Calu3 (cell line): ENCODE measurements at regions not wholly inside any gene's neighbourhood (a gene's known extent, or its start where the extent isn't known, plus 50 kb on each side); places are given as distances from the start of the nearest gene placed in this dataset.
"Not testable (repeated sequence)": the region's sequence is repeated elsewhere in the genome, so short reads cannot be mapped to it uniquely, and the experiment has no call there.

Source experiments
- BruUV-seq: library from RNA; stranded (reverse); fragments of 400-500 nt; replicated peaks from 2 replicates; lab custom pipeline; 2021; lab: Mats Ljungman, UMichigan
- CTCF ChIA-PET: fragments of 300-600 bp; sonication (Branson Sonifier 250); formaldehyde crosslinking; loops from one replicate; lab custom pipeline; 2022; ENCODE audit warnings: antibody characterized with exemption; lab: Charles Lee
- DNase-seq: peaks from one replicate; pipeline ENCODE4 v3.0.0; 2022
- H3K27ac Mint-ChIP-seq: one replicate; pipeline ENCODE4 v1.8.0; 2022; ENCODE audit warnings: mixed read lengths; ENCODE audit not compliant: unreplicated experiment
- H3K27me3 Mint-ChIP-seq: one replicate; pipeline ENCODE4 v1.8.0; 2022; ENCODE audit warnings: mixed read lengths; ENCODE audit not compliant: unreplicated experiment
- H3K36me3 Mint-ChIP-seq: one replicate; pipeline ENCODE4 v1.8.0; 2022; ENCODE audit warnings: mild to moderate bottlenecking, moderate library complexity, mixed read lengths; ENCODE audit not compliant: insufficient read depth, unreplicated experiment
- H3K4me1 Mint-ChIP-seq: one replicate; pipeline ENCODE4 v1.8.0; 2022; ENCODE audit warnings: mild to moderate bottlenecking, low read depth, mixed read lengths; ENCODE audit not compliant: unreplicated experiment
- H3K4me3 Mint-ChIP-seq: one replicate; pipeline ENCODE4 v1.8.0; 2022; ENCODE audit warnings: mild to moderate bottlenecking, low read depth, moderate library complexity, mixed read lengths; ENCODE audit not compliant: unreplicated experiment
- H3K9me3 Mint-ChIP-seq: one replicate; pipeline ENCODE4 v1.8.0; 2022; ENCODE audit warnings: low read depth, mixed read lengths; ENCODE audit not compliant: unreplicated experiment
- intact Hi-C: fragments of 100-400 bp; cut with micrococcal nuclease; formaldehyde crosslinking; loops from one replicate; pipeline ENCODE4 v1.10.0; 2022; ENCODE audit not compliant: unreplicated experiment
- TF ChIP-seq, protein P1 (sequence below): fragments of 200-600 bp; IDR thresholded peaks from one replicate; pipeline ENCODE4 v1.8.0; 2022; ENCODE audit warnings: antibody characterized with exemption; ENCODE audit not compliant: unreplicated experiment

DNA sequence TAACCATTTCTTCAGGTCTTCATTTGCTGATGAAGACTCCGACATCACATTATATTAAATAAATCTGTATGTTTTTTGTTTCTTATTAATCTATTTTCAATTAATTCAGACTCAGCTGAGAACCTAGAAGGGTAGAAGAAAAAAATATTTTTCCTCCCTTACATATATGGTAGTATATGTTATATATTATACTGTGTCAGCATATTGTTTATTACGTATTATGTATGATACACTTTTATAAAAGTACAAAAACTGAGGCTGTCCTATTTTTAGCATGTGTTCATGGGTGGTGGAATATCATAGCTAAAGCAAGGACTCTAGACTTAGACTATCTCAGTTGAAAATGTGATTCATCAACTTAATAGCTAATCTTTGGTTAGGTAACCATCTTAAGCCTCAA lies 149.3 kb downstream of the CENPC start:
- Mint-ChIP-seq H3K36me3 (no peaks in the 10 kb centered on the region), H3K27ac (no peak overlapping the region), H3K4me1 (no peaks in the 10 kb centered on the region), H3K4me3 (no peak overlapping the region), H3K9me3 (no peaks in the 10 kb centered on the region), H3K27me3 (peaks cover 11% of the 10 kb centered on the region)
- TF ChIP-seq, protein P1, sequence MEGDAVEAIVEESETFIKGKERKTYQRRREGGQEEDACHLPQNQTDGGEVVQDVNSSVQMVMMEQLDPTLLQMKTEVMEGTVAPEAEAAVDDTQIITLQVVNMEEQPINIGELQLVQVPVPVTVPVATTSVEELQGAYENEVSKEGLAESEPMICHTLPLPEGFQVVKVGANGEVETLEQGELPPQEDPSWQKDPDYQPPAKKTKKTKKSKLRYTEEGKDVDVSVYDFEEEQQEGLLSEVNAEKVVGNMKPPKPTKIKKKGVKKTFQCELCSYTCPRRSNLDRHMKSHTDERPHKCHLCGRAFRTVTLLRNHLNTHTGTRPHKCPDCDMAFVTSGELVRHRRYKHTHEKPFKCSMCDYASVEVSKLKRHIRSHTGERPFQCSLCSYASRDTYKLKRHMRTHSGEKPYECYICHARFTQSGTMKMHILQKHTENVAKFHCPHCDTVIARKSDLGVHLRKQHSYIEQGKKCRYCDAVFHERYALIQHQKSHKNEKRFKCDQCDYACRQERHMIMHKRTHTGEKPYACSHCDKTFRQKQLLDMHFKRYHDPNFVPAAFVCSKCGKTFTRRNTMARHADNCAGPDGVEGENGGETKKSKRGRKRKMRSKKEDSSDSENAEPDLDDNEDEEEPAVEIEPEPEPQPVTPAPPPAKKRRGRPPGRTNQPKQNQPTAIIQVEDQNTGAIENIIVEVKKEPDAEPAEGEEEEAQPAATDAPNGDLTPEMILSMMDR = no peak
- CTCF ChIA-PET = no interaction called here
- no TSS peak for BruUV-seq
- no peak for DNase-seq
- intact Hi-C loops = loop anchor here (10.0 kb wide), 1 partner anchor 311 kb away; no protein-coding TSS in a partner anchor

DNA sequence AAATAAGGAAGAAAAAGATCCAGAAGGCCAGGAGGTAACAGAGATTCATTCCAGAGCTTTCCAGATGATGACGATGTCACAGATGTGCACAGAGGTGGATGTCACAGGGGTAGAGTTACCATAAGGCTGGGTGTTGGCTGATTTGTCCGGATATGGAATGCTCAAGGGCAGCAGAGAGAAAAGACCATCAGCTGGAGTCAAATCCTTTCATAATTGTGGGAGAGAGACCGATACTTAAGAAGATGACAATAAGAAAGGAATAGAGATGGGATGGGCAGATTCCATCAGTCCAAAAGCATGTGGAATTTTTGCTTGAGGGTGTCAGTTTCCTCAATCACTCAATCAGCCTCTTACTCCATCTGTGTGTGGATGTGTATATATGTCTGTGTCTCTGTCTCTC lies 150.4 kb downstream of the CENPC start:
- Mint-ChIP-seq H3K4me3 (no peak overlapping the region), H3K27ac (no peak overlapping the region), H3K9me3 (no peaks in the 10 kb centered on the region), H3K4me1 (no peaks in the 10 kb centered on the region), H3K36me3 (no peaks in the 10 kb centered on the region), H3K27me3 (peaks cover 14% of the 10 kb centered on the region)
- intact Hi-C loops = loop anchor here (10.0 kb wide), 1 partner anchor 310 kb away; no protein-coding TSS in a partner anchor
- CTCF ChIA-PET = no interaction called here
- TF ChIP-seq, protein P1 = no peak
- BruUV-seq = no TSS peak
- DNase-seq = no peak

DNA sequence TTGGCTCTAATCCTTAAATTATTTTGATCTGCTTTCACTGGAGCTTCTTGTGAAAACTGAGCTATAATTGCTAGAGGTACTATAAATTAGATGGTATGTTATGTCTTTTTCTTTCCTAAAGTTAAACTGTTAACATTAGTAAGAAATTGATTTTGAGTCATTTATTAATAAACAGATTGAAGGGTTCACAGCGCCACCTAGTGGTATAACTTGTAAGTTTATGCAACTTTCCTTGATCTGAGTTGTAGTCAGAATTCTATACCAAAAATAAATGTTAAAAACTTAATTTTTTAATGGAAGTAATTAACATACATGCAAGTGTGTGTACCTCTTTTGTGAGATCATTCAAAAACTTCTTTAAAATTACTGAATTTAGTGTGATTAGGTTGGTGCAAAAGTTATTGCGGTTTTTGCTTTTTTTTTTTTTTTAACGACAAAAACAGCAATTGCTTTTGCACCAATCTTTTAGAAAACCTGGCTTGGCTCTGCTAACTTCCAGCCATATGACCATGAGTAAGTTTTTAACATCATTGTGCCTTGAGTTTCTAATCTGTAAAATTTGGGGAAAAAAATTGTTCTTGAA lies 151.5 kb downstream of the CENPC start:
- DNase-seq = peak; percentile 27
- H3K27me3 Mint-ChIP-seq = peaks cover 14% of the 10 kb centered on the region
- no TSS peak for BruUV-seq
- no peaks in the 10 kb centered on the region for H3K4me1 Mint-ChIP-seq
- no peak overlapping the region for H3K4me3 Mint-ChIP-seq
- no peaks in the 10 kb centered on the region for H3K9me3 Mint-ChIP-seq
- TF ChIP-seq, protein P1 = peak; percentile 25
- H3K27ac Mint-ChIP-seq = no peak overlapping the region
- intact Hi-C loops = loop anchor here (10.0 kb wide), 1 partner anchor 309 kb away; no protein-coding TSS in a partner anchor
- no peaks in the 10 kb centered on the region for H3K36me3 Mint-ChIP-seq
- CTCF ChIA-PET = no interaction called here

DNA sequence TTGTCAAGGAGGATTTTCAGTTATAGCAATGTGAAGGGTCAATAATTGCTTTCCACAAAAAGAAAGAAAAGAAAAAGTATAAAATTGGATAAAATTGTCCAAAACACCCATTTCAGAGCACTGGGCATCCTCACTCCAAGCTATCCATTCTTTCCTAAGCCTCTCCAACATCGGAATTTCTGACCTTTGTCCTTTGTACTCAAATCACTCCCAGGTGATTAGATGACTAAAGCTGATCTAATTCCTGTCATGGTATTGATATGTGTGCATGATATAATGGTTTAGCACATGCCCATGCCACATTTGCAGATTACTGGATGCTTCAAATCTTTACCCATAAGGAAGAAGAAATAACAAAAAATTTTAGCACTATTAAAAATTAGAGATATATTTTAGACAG lies 152.3 kb downstream of the CENPC start:
- Mint-ChIP-seq H3K9me3 (no peaks in the 10 kb centered on the region), H3K4me1 (no peaks in the 10 kb centered on the region), H3K4me3 (no peak overlapping the region), H3K27ac (no peak overlapping the region), H3K27me3 (peaks cover 14% of the 10 kb centered on the region), H3K36me3 (no peaks in the 10 kb centered on the region)
- TF ChIP-seq, protein P1 = no peak
- no peak for DNase-seq
- BruUV-seq = no TSS peak
- CTCF ChIA-PET = no interaction called here
- intact Hi-C loops = loop anchor here (10.0 kb wide), 1 partner anchor 308 kb away; no protein-coding TSS in a partner anchor

DNA sequence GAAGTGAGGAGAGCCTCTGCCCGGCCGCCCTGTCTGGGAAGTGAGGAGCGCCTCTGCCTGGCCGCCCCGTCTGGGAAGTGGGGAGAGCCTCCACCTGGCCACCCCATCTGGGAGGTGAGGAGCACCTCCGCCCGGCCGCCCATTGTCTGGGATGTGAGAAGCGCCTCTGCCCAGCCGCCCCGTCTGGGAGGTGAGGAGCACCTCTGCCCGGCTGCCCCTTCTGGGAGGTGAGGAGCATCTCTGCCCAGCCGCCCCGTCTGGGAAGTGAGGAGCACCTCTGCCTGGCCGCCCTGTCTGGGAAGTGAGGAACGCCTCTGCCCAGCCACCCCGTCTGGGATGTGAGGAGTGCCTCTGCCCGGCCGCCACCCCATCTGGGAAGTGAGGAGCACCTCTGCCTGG lies 163.9 kb downstream of the CENPC start:
- intact Hi-C loops, H3K4me1 Mint-ChIP-seq, H3K4me3 Mint-ChIP-seq, CTCF ChIA-PET, H3K36me3 Mint-ChIP-seq, H3K9me3 Mint-ChIP-seq, H3K27ac Mint-ChIP-seq, H3K27me3 Mint-ChIP-seq, BruUV-seq, DNase-seq: not testable (repeated sequence)

DNA sequence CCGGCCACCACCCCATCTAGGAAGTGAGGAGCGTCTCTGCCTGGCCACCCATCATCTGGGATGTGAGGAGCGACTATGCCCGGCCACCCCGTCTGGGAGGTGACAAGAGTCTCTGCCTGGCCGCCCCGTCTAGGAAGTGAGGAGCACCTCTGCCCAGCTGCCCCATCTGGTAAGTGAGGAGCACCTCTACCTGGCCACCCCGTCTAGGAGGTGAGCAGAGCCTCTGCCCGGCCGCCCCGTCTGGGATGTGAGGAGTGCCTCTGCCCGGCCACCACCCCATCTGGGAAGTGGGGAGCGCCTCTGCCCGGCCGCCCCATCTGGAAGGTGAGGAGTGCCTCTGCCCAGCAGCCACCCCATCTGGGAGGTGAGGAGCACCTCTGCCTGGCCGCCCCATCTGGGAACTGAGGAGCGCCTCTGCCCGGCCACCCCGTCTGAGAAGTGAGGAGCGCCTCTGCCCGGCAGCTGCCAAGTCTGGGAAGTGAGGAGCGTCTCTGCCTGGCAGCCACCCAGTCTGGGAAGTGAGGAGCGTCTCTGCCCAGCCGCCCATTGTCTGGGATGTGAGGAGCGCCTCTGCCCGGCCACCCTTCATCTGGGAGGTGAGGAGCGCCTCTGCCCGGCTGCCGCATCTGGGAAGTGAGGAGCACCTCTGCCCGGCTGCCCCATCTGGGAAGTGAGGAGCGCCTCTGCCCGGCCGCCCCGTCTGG lies 164.4 kb downstream of the CENPC start:
- CTCF ChIA-PET = not testable (repeated sequence)

More for the DNA sequence above, 164.4 kb downstream of the CENPC start:
- BruUV-seq, intact Hi-C loops, H3K4me1 Mint-ChIP-seq, H3K27me3 Mint-ChIP-seq, DNase-seq, H3K27ac Mint-ChIP-seq, H3K36me3 Mint-ChIP-seq, H3K4me3 Mint-ChIP-seq, H3K9me3 Mint-ChIP-seq: not testable (repeated sequence)
